SK-N-MC (cell line): ENCODE measurements at regions not wholly inside any gene's neighbourhood (a gene's known extent, or its start where the extent isn't known, plus 50 kb on each side); places are given as distances from the start of the nearest gene placed in this dataset.

Source experiments
- EZH2 ChIP-seq: fragments of 200-600 bp; sonication (generic); IDR thresholded peaks from one replicate; pipeline ENCODE4 v1.6.1; 2017; ENCODE audit warnings: antibody characterized with exemption
- POLR2AphosphoS5 ChIP-seq: IDR thresholded peaks from 2 replicates; pipeline ENCODE4 v1.6.1; 2012; ENCODE audit warnings: mild to moderate bottlenecking, low read depth, low read length, borderline replicate concordance

- TF ChIP-seq POLR2AphosphoS5 (no peak), EZH2 (no peak)
Observed at GRCh38 chr20:40493549-40493948, 195.5 kb downstream of the MAFB start.
